PC-3 (cell line): ENCODE measurements at regions not wholly inside any gene's neighbourhood (a gene's known extent, or its start where the extent isn't known, plus 50 kb on each side); places are given as distances from the start of the nearest gene placed in this dataset.
"Not testable (repeated sequence)": the region's sequence is repeated elsewhere in the genome, so short reads cannot be mapped to it uniquely, and the experiment has no call there.

ENCODE experiments used
- ATAC-seq: fragments of 200-7000 bp; cut with Tn5 transposase; 2 replicates; pipeline ENCODE4 v1.9.1; 2020; ENCODE audit warnings: mild to moderate bottlenecking, moderate library complexity
- BruUV-seq: library from RNA; stranded (reverse); fragments of 400-500 nt; replicated peaks from 2 replicates; lab custom pipeline; 2021; lab: Mats Ljungman, UMichigan
- CTCF ChIA-PET: fragments of 300-600 bp; sonication (Branson Sonifier 250); formaldehyde crosslinking; loops from one replicate; lab custom pipeline; 2022; ENCODE audit warnings: antibody characterized with exemption; lab: Charles Lee
- POLR2A ChIA-PET: fragments of 300-600 bp; sonication (Branson Sonifier 250); formaldehyde crosslinking; loops from one replicate; lab custom pipeline; 2022; ENCODE audit warnings: antibody characterized with exemption; ENCODE audit not compliant: unreplicated experiment; lab: Charles Lee
- DNase-seq: peaks from one replicate; pipeline ENCODE4 v3.0.0-alpha.2; 2015
- H2AFZ ChIP-seq: fragments of 300-600 bp; sonication (generic); 2 replicates; pipeline ENCODE4 v1.6.0; 2016; ENCODE audit warnings: antibody characterized with exemption, low read length
- H3F3A ChIP-seq: fragments of 300-600 bp; sonication (generic); one replicate; pipeline ENCODE4 v1.6.0; 2017; ENCODE audit warnings: antibody characterized with exemption, low read length, control low read depth, mild to moderate bottlenecking; ENCODE audit not compliant: unreplicated experiment
- H3K27ac ChIP-seq: fragments of 300-600 bp; sonication (generic); 2 replicates; pipeline ENCODE4 v1.5.1; 2016; ENCODE audit warnings: mild to moderate bottlenecking, low read length
- H3K27me3 ChIP-seq: fragments of 300-600 bp; sonication (generic); 2 replicates; pipeline ENCODE4 v1.6.1; 2016; ENCODE audit warnings: low read length, mixed read lengths
- H3K36me3 ChIP-seq: fragments of 300-600 bp; sonication (generic); 2 replicates; pipeline ENCODE4 v1.6.1; 2016; ENCODE audit warnings: low read depth, mixed run types, low read length, mixed read lengths
- H3K4me1 ChIP-seq: fragments of 300-600 bp; sonication (generic); 2 replicates; pipeline ENCODE4 v1.5.1; 2016; ENCODE audit warnings: low read length; ENCODE audit not compliant: insufficient read depth
- H3K4me2 ChIP-seq: fragments of 300-600 bp; sonication (generic); 2 replicates; pipeline ENCODE4 v1.6.0; 2016; ENCODE audit warnings: low read length
- H3K4me3 ChIP-seq: fragments of 300-600 bp; sonication (generic); 2 replicates; pipeline ENCODE4 v1.5.1; 2016; ENCODE audit warnings: mild to moderate bottlenecking, low read length, mixed read lengths
- H3K79me2 ChIP-seq: fragments of 300-600 bp; sonication (generic); 2 replicates; pipeline ENCODE4 v1.6.1; 2017; ENCODE audit warnings: low read length, mixed read lengths
- H3K9ac ChIP-seq: fragments of 300-600 bp; sonication (generic); 2 replicates; pipeline ENCODE4 v1.6.0; 2016; ENCODE audit warnings: mild to moderate bottlenecking, low read length
- H3K9me2 ChIP-seq: fragments of 300-600 bp; sonication (generic); replicated peaks from 2 replicates; pipeline ENCODE4 v1.6.1; 2016; ENCODE audit warnings: mixed run types, low read length, mixed read lengths
- H3K9me3 ChIP-seq: fragments of 300-600 bp; sonication (generic); 2 replicates; pipeline ENCODE4 v1.6.1; 2016; ENCODE audit warnings: low read length, mixed read lengths
- H4K20me1 ChIP-seq: fragments of 300-600 bp; sonication (generic); 2 replicates; pipeline ENCODE4 v1.6.1; 2016; ENCODE audit warnings: low read length, mixed read lengths
- EZH2 ChIP-seq: fragments of 300-600 bp; sonication (generic); IDR thresholded peaks from one replicate; pipeline ENCODE4 v1.6.1; 2017; ENCODE audit warnings: antibody characterized with exemption, mild to moderate bottlenecking, low read length; ENCODE audit not compliant: unreplicated experiment
- EZH2phosphoT487 ChIP-seq: fragments of 300-600 bp; sonication (generic); IDR thresholded peaks from 2 replicates; pipeline ENCODE4 v1.6.1; 2018; ENCODE audit warnings: mild to moderate bottlenecking, antibody characterized with exemption, low read length, borderline replicate concordance
- intact Hi-C: fragments of 100-400 bp; cut with micrococcal nuclease; formaldehyde crosslinking; loops from 2 replicates; pipeline ENCODE4 v1.9.0; 2023
- TF ChIP-seq, protein P1 (sequence below): fragments of 300-600 bp; sonication (generic); conservative IDR thresholded peaks from 2 replicates; pipeline ENCODE4 v1.5.1; 2017; ENCODE audit warnings: antibody characterized with exemption, low read depth, mild to moderate bottlenecking, low read length

DNA sequence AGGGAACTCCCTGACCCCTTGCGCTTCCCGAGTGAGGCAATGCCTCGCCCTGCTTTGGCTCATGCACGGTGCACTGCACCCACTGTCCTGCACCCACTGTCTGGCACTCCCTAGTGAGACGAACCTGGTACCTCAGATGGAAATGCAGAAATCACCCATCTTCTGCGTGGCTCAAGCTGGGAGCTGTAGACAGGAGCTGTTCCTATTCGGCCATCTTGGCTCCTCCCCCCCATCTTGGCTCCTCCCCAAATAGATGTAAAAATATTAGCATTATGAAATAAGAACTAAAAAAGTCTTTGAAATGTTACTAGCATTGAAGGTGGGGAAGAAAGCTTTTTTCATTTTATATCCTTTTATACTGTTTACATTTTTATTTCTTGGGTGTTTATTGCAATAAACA is 525.9 kb upstream of the PPP2R3A start:
- H3K9me2 ChIP-seq, DNase-seq, H3K4me1 ChIP-seq, H3K27ac ChIP-seq, intact Hi-C loops, CTCF ChIA-PET, H4K20me1 ChIP-seq, H3K27me3 ChIP-seq, H3K9ac ChIP-seq, H3K4me2 ChIP-seq, BruUV-seq, POLR2A ChIA-PET, ATAC-seq, H3K36me3 ChIP-seq, H3K79me2 ChIP-seq, H3F3A ChIP-seq, H3K9me3 ChIP-seq, H2AFZ ChIP-seq: not testable (repeated sequence)
- H3K4me3 ChIP-seq = peak overlapping the region; percentile 38; the same call in 1 of the 2 replicates

DNA sequence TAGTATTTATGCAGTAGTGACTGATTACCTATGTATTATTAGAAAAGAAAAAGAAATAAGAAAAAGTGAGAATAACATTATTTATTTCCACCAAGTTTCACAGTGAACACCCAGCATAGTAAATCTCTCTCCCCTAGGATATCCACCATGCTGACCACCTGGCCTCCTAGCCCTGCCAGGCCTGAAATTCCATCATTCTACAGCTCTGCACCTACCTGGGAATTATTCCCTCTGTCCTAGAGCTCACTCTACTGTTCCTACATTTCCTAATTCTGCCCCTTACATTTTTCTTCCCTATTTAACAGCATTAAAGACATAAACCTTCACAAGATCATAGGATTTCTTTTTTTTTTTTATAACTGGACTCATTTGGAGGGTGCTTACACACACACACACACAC is 525.3 kb upstream of the PPP2R3A start:
- Histone ChIP-seq H2AFZ (no peak overlapping the region), H3K9ac (no peak overlapping the region), H4K20me1 (no peaks in the 10 kb centered on the region), H3K36me3 (no peaks in the 10 kb centered on the region), H3F3A (no peaks in the 10 kb centered on the region), H3K9me3 (no peaks in the 10 kb centered on the region), H3K27me3 (no peaks in the 10 kb centered on the region), H3K27ac (no peak overlapping the region), H3K4me3 (no peak overlapping the region), H3K4me1 (no peaks in the 10 kb centered on the region), H3K79me2 (no peaks in the 10 kb centered on the region), H3K9me2 (no peaks in the 10 kb centered on the region), H3K4me2 (no peak overlapping the region)
- no TSS peak for BruUV-seq
- intact Hi-C loops = no loop called here
- no peak for DNase-seq
- POLR2A ChIA-PET = no interaction called here
- CTCF ChIA-PET = no interaction called here
- no peak for ATAC-seq
- TF ChIP-seq EZH2 (no peak), EZH2phosphoT487 (no peak)
- TF ChIP-seq, protein P1, sequence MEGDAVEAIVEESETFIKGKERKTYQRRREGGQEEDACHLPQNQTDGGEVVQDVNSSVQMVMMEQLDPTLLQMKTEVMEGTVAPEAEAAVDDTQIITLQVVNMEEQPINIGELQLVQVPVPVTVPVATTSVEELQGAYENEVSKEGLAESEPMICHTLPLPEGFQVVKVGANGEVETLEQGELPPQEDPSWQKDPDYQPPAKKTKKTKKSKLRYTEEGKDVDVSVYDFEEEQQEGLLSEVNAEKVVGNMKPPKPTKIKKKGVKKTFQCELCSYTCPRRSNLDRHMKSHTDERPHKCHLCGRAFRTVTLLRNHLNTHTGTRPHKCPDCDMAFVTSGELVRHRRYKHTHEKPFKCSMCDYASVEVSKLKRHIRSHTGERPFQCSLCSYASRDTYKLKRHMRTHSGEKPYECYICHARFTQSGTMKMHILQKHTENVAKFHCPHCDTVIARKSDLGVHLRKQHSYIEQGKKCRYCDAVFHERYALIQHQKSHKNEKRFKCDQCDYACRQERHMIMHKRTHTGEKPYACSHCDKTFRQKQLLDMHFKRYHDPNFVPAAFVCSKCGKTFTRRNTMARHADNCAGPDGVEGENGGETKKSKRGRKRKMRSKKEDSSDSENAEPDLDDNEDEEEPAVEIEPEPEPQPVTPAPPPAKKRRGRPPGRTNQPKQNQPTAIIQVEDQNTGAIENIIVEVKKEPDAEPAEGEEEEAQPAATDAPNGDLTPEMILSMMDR = no peak

DNA sequence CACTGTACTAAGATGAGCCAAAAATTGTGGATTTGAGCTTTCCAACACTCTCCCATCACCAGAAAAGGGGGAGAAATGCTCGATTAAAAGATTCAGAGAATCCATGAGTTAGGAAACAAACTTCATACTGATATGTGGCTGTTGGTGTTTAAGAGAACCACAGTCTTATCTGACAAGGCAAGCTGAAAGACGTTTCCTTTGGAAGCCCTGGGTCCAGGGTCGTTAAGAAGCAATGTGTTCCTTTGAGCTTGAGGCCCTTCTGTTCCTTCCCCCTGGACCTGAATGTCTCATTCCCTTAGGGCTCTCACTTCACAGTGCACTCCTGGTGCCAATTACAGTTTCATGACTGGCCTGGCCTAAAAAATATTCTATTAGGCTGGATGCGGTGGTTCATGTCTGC is 524.8 kb upstream of the PPP2R3A start:
- Histone ChIP-seq H4K20me1 (no peaks in the 10 kb centered on the region), H3K4me2 (no peak overlapping the region), H3K9me3 (no peaks in the 10 kb centered on the region), H3K4me1 (no peaks in the 10 kb centered on the region), H3F3A (no peaks in the 10 kb centered on the region), H3K79me2 (no peaks in the 10 kb centered on the region), H3K27me3 (0 out of 2 replicates have a peak, but pooled peaks cover 2% of the 10 kb centered on the region), H3K4me3 (no peak overlapping the region), H3K27ac (no peak overlapping the region), H3K9ac (no peak overlapping the region), H3K9me2 (no peaks in the 10 kb centered on the region), H3K36me3 (no peaks in the 10 kb centered on the region), H2AFZ (no peak overlapping the region)
- no peak for ATAC-seq
- BruUV-seq = no TSS peak
- no peak for TF ChIP-seq EZH2phosphoT487
- ChIA-PET POLR2A (no interaction called here), CTCF (no interaction called here)
- intact Hi-C loops = no loop called here
- DNase-seq = no peak

DNA sequence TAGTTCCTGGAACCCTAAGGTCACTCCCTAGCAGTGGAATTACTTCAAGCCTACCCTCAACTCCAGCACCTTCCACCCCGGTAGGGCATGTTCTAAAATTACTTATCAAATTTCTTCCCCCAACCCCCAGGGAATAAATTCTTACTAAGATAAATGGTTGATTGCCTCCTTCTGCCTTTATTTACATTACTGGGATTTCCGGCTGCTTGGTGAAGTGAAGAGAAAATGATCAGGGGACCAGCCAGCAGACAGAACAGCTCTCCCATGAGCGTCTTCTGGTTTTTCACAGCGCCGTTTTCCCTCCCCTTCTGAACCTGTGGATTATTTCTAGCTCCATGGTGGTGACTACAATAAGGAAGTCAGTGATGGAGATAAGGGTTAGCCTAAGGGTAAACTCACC is 521.5 kb upstream of the PPP2R3A start:
- Histone ChIP-seq H3K4me3 (no peak overlapping the region), H3K9me2 (no peaks in the 10 kb centered on the region), H3K9me3 (no peaks in the 10 kb centered on the region), H3K79me2 (no peaks in the 10 kb centered on the region), H3K4me1 (no peaks in the 10 kb centered on the region), H3K4me2 (no peak overlapping the region), H3K27me3 (peaks cover 7% of the 10 kb centered on the region; the same call in 1 of the 2 replicates), H3K27ac (no peak overlapping the region), H3K9ac (no peak overlapping the region), H3F3A (no peaks in the 10 kb centered on the region), H4K20me1 (no peaks in the 10 kb centered on the region), H3K36me3 (no peaks in the 10 kb centered on the region), H2AFZ (no peak overlapping the region)
- intact Hi-C loops = no loop called here
- CTCF ChIA-PET = no interaction called here
- POLR2A ChIA-PET = no interaction called here
- TF ChIP-seq, protein P1 = no peak
- TF ChIP-seq EZH2 (no peak), EZH2phosphoT487 (no peak)
- DNase-seq (no peak), ATAC-seq (no peak)
- BruUV-seq = no TSS peak
